Osteoblast (primary cell): ENCODE measurements at regions not wholly inside any gene's neighbourhood (a gene's known extent, or its start where the extent isn't known, plus 50 kb on each side); places are given as distances from the start of the nearest gene placed in this dataset.
A peak's percentile ranks its signal among the peaks of the same experiment; 100 is the strongest.

ENCODE experiments used
- DNase-seq: peaks from one replicate; pipeline ENCODE4 v3.0.0; 2011; ENCODE audit warnings: low spot score, mixed read lengths; ENCODE audit not compliant: insufficient read length; ENCODE audit errors: missing footprints
- H2AFZ ChIP-seq: 2 replicates; pipeline ENCODE4 v1.6.0; 2011; ENCODE audit warnings: mild to moderate bottlenecking, low read length
- H3K27ac ChIP-seq: 2 replicates; pipeline ENCODE4 v1.5.1; 2011; ENCODE audit warnings: mild to moderate bottlenecking, low read depth, low read length, moderate library complexity
- H3K27me3 ChIP-seq: 2 replicates; pipeline ENCODE4 v1.6.0; 2012; ENCODE audit warnings: mild to moderate bottlenecking, control low read depth, inconsistent platforms, low read length, moderate library complexity; ENCODE audit not compliant: insufficient read depth
- H3K36me3 ChIP-seq: 2 replicates; pipeline ENCODE4 v1.5.1; 2011; ENCODE audit warnings: mild to moderate bottlenecking, low read length, control low read depth, moderate library complexity; ENCODE audit not compliant: insufficient read depth
- H3K4me1 ChIP-seq: 2 replicates; pipeline ENCODE4 v1.5.1; 2011; ENCODE audit warnings: mild to moderate bottlenecking, low read length, control low read depth, moderate library complexity; ENCODE audit not compliant: insufficient read depth
- H3K4me2 ChIP-seq: 2 replicates; pipeline ENCODE4 v1.6.0; 2011; ENCODE audit warnings: mild to moderate bottlenecking, low read length; ENCODE audit not compliant: insufficient read depth
- H3K4me3 ChIP-seq: fragments of 200-600 bp; sonication (generic); 3 replicates; pipeline ENCODE4 v1.5.1; 2012; ENCODE audit warnings: mild to moderate bottlenecking, low read length, inconsistent platforms; ENCODE audit not compliant: insufficient read depth
- H3K79me2 ChIP-seq: 2 replicates; pipeline ENCODE4 v1.6.0; 2012; ENCODE audit warnings: mild to moderate bottlenecking, low read length, control low read depth, inconsistent platforms; ENCODE audit not compliant: insufficient read depth
- H3K9me3 ChIP-seq: 2 replicates; pipeline ENCODE4 v1.5.1; 2011; ENCODE audit warnings: low read depth, low read length, control low read depth
- H4K20me1 ChIP-seq: 2 replicates; pipeline ENCODE4 v1.6.0; 2012; ENCODE audit warnings: mild to moderate bottlenecking, low read length, control low read depth; ENCODE audit not compliant: insufficient read depth
- TF ChIP-seq, protein P1 (sequence below): IDR thresholded peaks from 2 replicates; pipeline ENCODE4 v1.5.1; 2011; ENCODE audit warnings: mild to moderate bottlenecking, low read depth, low read length, moderate library complexity; ENCODE audit errors: extremely low read depth

- TF ChIP-seq, protein P1, sequence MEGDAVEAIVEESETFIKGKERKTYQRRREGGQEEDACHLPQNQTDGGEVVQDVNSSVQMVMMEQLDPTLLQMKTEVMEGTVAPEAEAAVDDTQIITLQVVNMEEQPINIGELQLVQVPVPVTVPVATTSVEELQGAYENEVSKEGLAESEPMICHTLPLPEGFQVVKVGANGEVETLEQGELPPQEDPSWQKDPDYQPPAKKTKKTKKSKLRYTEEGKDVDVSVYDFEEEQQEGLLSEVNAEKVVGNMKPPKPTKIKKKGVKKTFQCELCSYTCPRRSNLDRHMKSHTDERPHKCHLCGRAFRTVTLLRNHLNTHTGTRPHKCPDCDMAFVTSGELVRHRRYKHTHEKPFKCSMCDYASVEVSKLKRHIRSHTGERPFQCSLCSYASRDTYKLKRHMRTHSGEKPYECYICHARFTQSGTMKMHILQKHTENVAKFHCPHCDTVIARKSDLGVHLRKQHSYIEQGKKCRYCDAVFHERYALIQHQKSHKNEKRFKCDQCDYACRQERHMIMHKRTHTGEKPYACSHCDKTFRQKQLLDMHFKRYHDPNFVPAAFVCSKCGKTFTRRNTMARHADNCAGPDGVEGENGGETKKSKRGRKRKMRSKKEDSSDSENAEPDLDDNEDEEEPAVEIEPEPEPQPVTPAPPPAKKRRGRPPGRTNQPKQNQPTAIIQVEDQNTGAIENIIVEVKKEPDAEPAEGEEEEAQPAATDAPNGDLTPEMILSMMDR, result peak; percentile 31
- Histone ChIP-seq H3K4me3 (no peak overlapping the region), H3K4me2 (no peak overlapping the region), H3K79me2 (no peaks in the 10 kb centered on the region), H3K4me1 (no peaks in the 10 kb centered on the region), H4K20me1 (no peaks in the 10 kb centered on the region), H3K9me3 (no peaks in the 10 kb centered on the region), H3K36me3 (no peaks in the 10 kb centered on the region), H3K27me3 (peaks cover 6% of the 10 kb centered on the region), H3K27ac (no peak overlapping the region), H2AFZ (no peak overlapping the region)
- DNase-seq, result no peak
Measured at GRCh38 chr9:7273575-7273974, 515.8 kb downstream of the KDM4C start.

DNA sequence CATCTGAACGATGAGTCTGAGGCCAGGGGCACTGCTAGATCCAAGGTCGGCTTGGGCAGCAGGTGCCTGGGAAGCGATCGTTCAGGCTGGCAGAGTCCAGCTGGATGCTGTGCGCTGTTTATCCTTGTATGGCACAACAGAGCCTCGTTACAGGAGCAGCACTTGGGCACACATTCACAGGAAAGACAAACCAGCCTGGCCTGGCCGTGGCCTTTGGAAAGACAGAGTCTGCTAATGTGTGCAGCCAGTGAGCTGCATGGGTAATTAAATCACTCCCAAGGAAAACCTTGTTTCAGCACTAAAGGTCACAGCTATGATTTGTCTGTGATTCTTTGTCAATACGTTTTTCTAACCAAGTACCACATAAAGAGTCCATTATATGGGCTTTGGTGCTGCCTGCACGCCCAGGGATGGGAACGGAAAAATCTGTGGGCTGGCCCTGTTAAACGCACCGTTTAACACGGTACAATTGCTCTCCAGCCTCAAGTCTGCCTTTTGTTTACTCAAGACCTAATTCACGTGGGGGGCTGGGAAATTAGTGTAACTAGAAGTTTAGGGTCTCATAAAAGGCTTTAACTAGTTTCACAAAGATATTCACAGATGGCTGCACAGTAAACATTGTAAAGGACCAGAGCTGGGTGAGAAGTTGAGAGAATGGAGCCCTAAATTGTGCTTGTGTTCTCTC lies 509.3 kb downstream of the KDM4C start:
- Histone ChIP-seq H2AFZ (no peak overlapping the region), H3K4me2 (no peak overlapping the region), H3K79me2 (no peaks in the 10 kb centered on the region), H3K36me3 (no peaks in the 10 kb centered on the region), H3K4me3 (no peak overlapping the region), H3K4me1 (no peaks in the 10 kb centered on the region), H3K27me3 (peaks cover 11% of the 10 kb centered on the region), H3K27ac (no peak overlapping the region), H3K9me3 (no peaks in the 10 kb centered on the region), H4K20me1 (no peaks in the 10 kb centered on the region)
- TF ChIP-seq, protein P1, result no peak
- DNase-seq, result no peak

DNA sequence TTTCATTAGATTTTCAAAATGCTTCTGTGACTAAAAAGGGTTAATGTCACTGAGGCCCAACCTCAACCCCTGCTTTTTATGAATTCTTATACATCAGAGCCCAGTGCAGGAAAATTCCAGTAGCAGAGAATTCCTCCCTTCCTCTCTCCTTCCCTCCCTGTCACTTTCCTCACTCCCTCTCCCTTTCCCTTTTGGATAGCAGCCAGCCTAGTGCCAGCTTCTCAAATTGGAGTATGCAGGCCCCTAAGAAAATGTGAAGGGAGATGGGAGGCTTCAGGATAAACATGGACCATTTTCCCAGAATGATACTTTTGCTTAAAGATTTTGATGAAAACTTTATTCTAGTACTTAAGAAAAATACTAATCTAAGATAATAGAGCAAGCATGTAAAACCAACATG lies 507.4 kb downstream of the KDM4C start:
- Histone ChIP-seq H3K27ac (no peak overlapping the region), H4K20me1 (no peaks in the 10 kb centered on the region), H2AFZ (no peak overlapping the region), H3K79me2 (no peaks in the 10 kb centered on the region), H3K9me3 (no peaks in the 10 kb centered on the region), H3K4me1 (no peaks in the 10 kb centered on the region), H3K4me2 (no peak overlapping the region), H3K4me3 (no peak overlapping the region), H3K27me3 (peaks cover 11% of the 10 kb centered on the region), H3K36me3 (no peaks in the 10 kb centered on the region)
- TF ChIP-seq, protein P1, result no peak
- no peak for DNase-seq

DNA sequence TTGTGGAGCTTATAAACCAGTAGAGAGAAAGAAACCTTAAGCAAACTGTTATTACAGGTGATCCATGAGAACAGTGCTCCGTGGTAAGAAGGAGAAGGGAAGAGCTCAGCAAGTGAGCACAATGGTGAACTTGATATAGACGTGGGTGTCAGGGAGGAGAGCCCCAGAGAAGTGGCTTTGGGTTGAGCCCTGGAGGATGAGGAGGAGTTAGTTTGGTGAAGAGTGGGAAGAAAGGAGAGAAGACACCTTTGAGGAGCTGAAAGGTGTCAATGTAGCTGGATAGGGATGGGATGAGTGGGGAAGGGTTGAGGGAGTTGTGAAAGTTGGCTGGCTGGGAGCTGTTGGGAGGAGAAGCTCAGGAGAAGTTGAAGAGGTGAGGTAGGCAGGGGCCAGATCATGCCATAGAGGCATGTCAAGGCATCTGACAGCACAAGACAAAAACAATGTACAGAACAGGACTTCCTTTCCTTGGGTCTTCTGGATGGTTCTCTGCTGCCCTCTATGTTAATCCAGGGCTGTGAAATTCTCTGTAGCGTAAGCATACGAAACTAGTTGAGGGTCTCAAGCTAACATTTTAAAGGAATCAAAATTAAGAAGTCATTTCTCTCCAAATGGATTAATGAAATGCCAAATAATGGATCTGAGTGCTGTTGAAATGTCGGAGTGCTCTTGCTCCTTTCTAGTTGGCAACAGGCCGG lies 501.9 kb downstream of the KDM4C start:
- Histone ChIP-seq H3K4me3 (no peak overlapping the region), H3K36me3 (no peaks in the 10 kb centered on the region), H3K4me1 (no peaks in the 10 kb centered on the region), H2AFZ (no peak overlapping the region), H3K27me3 (no peaks in the 10 kb centered on the region), H3K9me3 (no peaks in the 10 kb centered on the region), H4K20me1 (no peaks in the 10 kb centered on the region), H3K4me2 (no peak overlapping the region), H3K79me2 (no peaks in the 10 kb centered on the region), H3K27ac (no peak overlapping the region)
- DNase-seq, result no peak
- TF ChIP-seq, protein P1, result no peak
